WTC11 (cell line): ENCODE measurements at regions not wholly inside any gene's neighbourhood (a gene's known extent, or its start where the extent isn't known, plus 50 kb on each side); places are given as distances from the start of the nearest gene placed in this dataset.
"Not testable (repeated sequence)": the region's sequence is repeated elsewhere in the genome, so short reads cannot be mapped to it uniquely, and the experiment has no call there.

Experiments used
- ATF1 ChIP-seq: sonication (generic); formaldehyde crosslinking; IDR thresholded peaks from 2 replicates; pipeline ENCODE4 v1.8.1; 2023; ENCODE audit warnings: mild to moderate bottlenecking, moderate library complexity, missing genetic modification reagents
- ATF2 ChIP-seq: sonication (generic); formaldehyde crosslinking; IDR thresholded peaks from 2 replicates; pipeline ENCODE4 v1.8.1; 2022; ENCODE audit warnings: low read depth, missing genetic modification reagents, borderline replicate concordance
- CTCF ChIP-seq: fragments of 200-600 bp; IDR thresholded peaks from 2 replicates; pipeline ENCODE4 v1.8.0; 2022; ENCODE audit warnings: antibody characterized with exemption
- IRF1 ChIP-seq: sonication (generic); formaldehyde crosslinking; IDR thresholded peaks from 2 replicates; pipeline ENCODE4 v1.8.0; 2023; ENCODE audit warnings: missing genetic modification reagents
- JUN ChIP-seq: sonication (generic); formaldehyde crosslinking; IDR thresholded peaks from 2 replicates; pipeline ENCODE4 v1.8.0; 2023; ENCODE audit warnings: mild to moderate bottlenecking, missing genetic modification reagents
- RORB ChIP-seq: fragments of 250-450 bp; sonication (Bioruptor Pico); IDR thresholded peaks from 2 replicates; pipeline ENCODE4 v1.9.0; 2021; ENCODE audit warnings: mild to moderate bottlenecking
- USF2 ChIP-seq: sonication (generic); formaldehyde crosslinking; IDR thresholded peaks from 2 replicates; pipeline ENCODE4 v1.8.1; 2023; ENCODE audit warnings: mild to moderate bottlenecking, missing genetic modification reagents, moderate library complexity

GRCh38 chr22:23433127-23434005 lies 146.7 kb downstream of the IGLL1 start:
- not testable (repeated sequence) for TF ChIP-seq ATF2 (CRISPR knock-in tag); IRF1 (CRISPR knock-in tag); ATF1 (CRISPR knock-in tag); JUN; USF2; RORB (CRISPR knock-in tag)
- TF ChIP-seq CTCF = peak; percentile 34; the same call in 1 of the 2 replicates
